ENCODE measurements at regions not wholly inside any gene's neighbourhood (a gene's known extent, or its start where the extent isn't known, plus 50 kb on each side); places are given as distances from the start of the nearest gene placed in this dataset.

DNA sequence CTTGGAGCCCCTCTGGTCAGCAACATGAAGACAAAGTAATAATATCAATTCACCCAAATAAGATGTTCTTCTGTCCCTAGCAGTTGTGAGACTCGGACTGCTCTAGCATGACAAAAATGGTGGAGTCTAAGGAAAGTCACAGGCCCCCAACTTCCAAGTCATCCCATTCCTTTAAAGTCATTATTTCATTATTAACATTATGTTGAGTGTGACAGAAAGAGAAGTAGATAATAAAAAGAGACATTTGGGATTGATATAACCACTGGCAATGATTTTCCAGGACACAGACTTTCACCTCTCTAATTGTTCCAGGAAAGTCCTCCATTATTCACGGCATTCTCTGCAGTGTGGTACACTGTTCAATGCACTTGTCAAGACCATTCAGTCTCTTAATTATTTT lies 1533.0 kb upstream of the TENM4 start:
- no peak for TF ChIP-seq REST (IDR thresholded peaks at IDR 0.05; ENCODE audit: low read depth, low read length)
- no peak for TF ChIP-seq EP300 (IDR thresholded peaks at IDR 0.05; ENCODE audit: borderline replicate concordance in 1 of 2, control insufficient read depth in 1 of 2, low read depth in 2 of 2, low read length in 2 of 2)
- TF ChIP-seq, protein P1, sequence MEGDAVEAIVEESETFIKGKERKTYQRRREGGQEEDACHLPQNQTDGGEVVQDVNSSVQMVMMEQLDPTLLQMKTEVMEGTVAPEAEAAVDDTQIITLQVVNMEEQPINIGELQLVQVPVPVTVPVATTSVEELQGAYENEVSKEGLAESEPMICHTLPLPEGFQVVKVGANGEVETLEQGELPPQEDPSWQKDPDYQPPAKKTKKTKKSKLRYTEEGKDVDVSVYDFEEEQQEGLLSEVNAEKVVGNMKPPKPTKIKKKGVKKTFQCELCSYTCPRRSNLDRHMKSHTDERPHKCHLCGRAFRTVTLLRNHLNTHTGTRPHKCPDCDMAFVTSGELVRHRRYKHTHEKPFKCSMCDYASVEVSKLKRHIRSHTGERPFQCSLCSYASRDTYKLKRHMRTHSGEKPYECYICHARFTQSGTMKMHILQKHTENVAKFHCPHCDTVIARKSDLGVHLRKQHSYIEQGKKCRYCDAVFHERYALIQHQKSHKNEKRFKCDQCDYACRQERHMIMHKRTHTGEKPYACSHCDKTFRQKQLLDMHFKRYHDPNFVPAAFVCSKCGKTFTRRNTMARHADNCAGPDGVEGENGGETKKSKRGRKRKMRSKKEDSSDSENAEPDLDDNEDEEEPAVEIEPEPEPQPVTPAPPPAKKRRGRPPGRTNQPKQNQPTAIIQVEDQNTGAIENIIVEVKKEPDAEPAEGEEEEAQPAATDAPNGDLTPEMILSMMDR (IDR thresholded peaks at IDR 0.05 in 2 of 3, conservative IDR thresholded peaks at IDR 0.05 in 1 of 3; ENCODE audit: control insufficient read depth in 2 of 3, extremely low read depth in 1 of 3, insufficient read depth in 1 of 3, low read depth in 3 of 3, low read length in 3 of 3), result no peak
- no peak for TF ChIP-seq PAX8 (IDR thresholded peaks at IDR 0.05)
- no peak for TF ChIP-seq EGR1 (IDR thresholded peaks at IDR 0.05; ENCODE audit: borderline replicate concordance in 1 of 2, low read depth in 2 of 2, low read length in 2 of 2)
- TF ChIP-seq EZH2 (IDR thresholded peaks at IDR 0.05; ENCODE audit: borderline replicate concordance, control insufficient read depth, low read depth, low read length), result no peak
- no peak for TF ChIP-seq SUZ12 (IDR thresholded peaks at IDR 0.05; ENCODE audit: unreplicated experiment)
- no peak for TF ChIP-seq TCF3 (IDR thresholded peaks at IDR 0.05; ENCODE audit: borderline replicate concordance, insufficient read depth, low read depth, low read length)
- no peak for TF ChIP-seq ZSCAN29 (IDR thresholded peaks at IDR 0.05)
